ENCODE measurements at regions not wholly inside any gene's neighbourhood (a gene's known extent, or its start where the extent isn't known, plus 50 kb on each side); places are given as distances from the start of the nearest gene placed in this dataset.

GRCh38 chr4:85125688-85126087, 159.2 kb upstream of the WDFY3 start:
- TF ChIP-seq JUND (IDR thresholded peaks at IDR 0.05; ENCODE audit: borderline replicate concordance, low read depth, low read length), result no peak
- no peak for TF ChIP-seq JUND (tag; IDR thresholded peaks at IDR 0.05; ENCODE audit: borderline replicate concordance, low read depth, low read length)
- no peak for TF ChIP-seq RNF2 (IDR thresholded peaks at IDR 0.05)
- TF ChIP-seq YY1 (IDR thresholded peaks at IDR 0.05; ENCODE audit: borderline replicate concordance in 1 of 3, control insufficient read depth in 1 of 3, extremely low read depth in 1 of 3, insufficient read depth in 3 of 3, insufficient read length in 1 of 3, insufficient replicate concordance in 2 of 3, low read depth in 1 of 3, low read length in 2 of 3), result no peak
- no peak for TF ChIP-seq CAMTA2 (CRISPR knock-in tag; conservative IDR thresholded peaks at IDR 0.05)
- no peak for TF ChIP-seq PHF21A (IDR thresholded peaks at IDR 0.05; ENCODE audit: borderline replicate concordance, low read depth)
- no peak for TF ChIP-seq ZBTB7A (IDR thresholded peaks at IDR 0.05; ENCODE audit: borderline replicate concordance, control insufficient read depth, low read depth, low read length)
- TF ChIP-seq PHF20 (IDR thresholded peaks at IDR 0.05; ENCODE audit: partially characterized antibody), result no peak
- TF ChIP-seq ESRRA (IDR thresholded peaks at IDR 0.05; ENCODE audit: borderline replicate concordance, low read depth), result no peak
- TF ChIP-seq SPI1 (IDR thresholded peaks at IDR 0.05; ENCODE audit: borderline replicate concordance, low read depth, low read length), result no peak
- no peak for TF ChIP-seq POLR2A (conservative IDR thresholded peaks at IDR 0.05)
- no peak for TF ChIP-seq KLF16 (IDR thresholded peaks at IDR 0.05)
- no peak for TF ChIP-seq TCF3 (CRISPR knock-in tag; IDR thresholded peaks at IDR 0.05)
- no peak for TF ChIP-seq USF2 (CRISPR knock-in tag; IDR thresholded peaks at IDR 0.05)
- TF ChIP-seq RBBP5 (IDR thresholded peaks at IDR 0.05; ENCODE audit: borderline replicate concordance, insufficient read depth, low read length, poor library complexity, severe bottlenecking), result no peak

Measured in K562 (cell line).